ENCODE measurements at regions not wholly inside any gene's neighbourhood (a gene's known extent, or its start where the extent isn't known, plus 50 kb on each side); places are given as distances from the start of the nearest gene placed in this dataset.

DNA sequence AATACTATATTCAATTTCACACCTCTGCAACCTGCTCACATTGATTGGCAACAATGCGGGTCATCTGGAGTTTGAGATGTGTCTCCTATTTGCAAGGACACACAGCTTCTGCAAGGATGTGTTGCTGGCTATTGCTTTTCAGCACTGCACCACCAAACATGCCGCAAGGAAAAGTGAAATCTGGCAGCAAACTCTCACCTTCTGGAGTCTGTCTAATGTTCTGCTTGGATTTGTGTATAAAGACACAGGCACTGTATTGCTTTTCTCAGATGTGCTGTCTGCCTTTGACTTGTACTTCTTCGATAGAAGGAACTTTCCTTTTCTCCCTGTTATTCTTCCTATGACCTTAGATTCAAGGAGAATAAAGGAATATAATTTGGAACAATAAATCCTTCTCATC, 138.6 kb upstream of the EPHA4 start:
- Histone ChIP-seq H3K9me3 (ENCODE audit: control insufficient read depth, insufficient read depth, low read length) (no peaks in the 10 kb centered on the region), H4K5ac (ENCODE audit: low read depth, low read length) (no peak overlapping the region), H3K9me1 (ENCODE audit: insufficient read depth, low read length) (no peaks in the 10 kb centered on the region), H3K23ac (ENCODE audit: low read depth, low read length) (no peak overlapping the region), H3K4ac (ENCODE audit: low read depth, low read length) (no peak overlapping the region), H4K8ac (ENCODE audit: low read depth in 2 of 2, low read length in 2 of 2) (no peak overlapping the region), H2BK5ac (ENCODE audit: low read depth, low read length, poor library complexity, severe bottlenecking) (no peak overlapping the region), H3K14ac (replicated peaks; ENCODE audit: low read depth, low read length) (no peak overlapping the region), H4K20me1 (ENCODE audit: insufficient read depth, low read length) (no peaks in the 10 kb centered on the region), H3K36me3 (ENCODE audit: control insufficient read depth, insufficient read depth, low read length) (no peaks in the 10 kb centered on the region), H2BK120ac (ENCODE audit: low read depth, low read length) (no peak overlapping the region), H3K4me2 (ENCODE audit: low read depth, low read length) (no peak overlapping the region), H4K91ac (ENCODE audit: insufficient read depth, low read depth, low read length) (no peak overlapping the region), H2AFZ (replicated peaks; ENCODE audit: low read length, poor library complexity) (no peak overlapping the region), H3K4me3 (ENCODE audit: insufficient read depth, low read depth, low read length) (no peak overlapping the region), H3K4me1 (ENCODE audit: control insufficient read depth, insufficient read depth, low read length) (no peaks in the 10 kb centered on the region), H2AK9ac (replicated peaks; ENCODE audit: low read depth, low read length, poor library complexity) (no peak overlapping the region), H3K18ac (ENCODE audit: low read depth, low read length) (no peak overlapping the region), H2AK5ac (ENCODE audit: low read depth, low read length) (no peak overlapping the region), H2BK15ac (ENCODE audit: low read depth, low read length) (no peak overlapping the region), H3K9ac (ENCODE audit: low read depth, low read length) (no peak overlapping the region), H3K56ac (ENCODE audit: extremely low read depth, insufficient read depth, low read length) (no peak overlapping the region), H2BK20ac (ENCODE audit: low read depth, low read length) (no peak overlapping the region), H3K79me1 (ENCODE audit: low read depth in 1 of 2, low read length in 2 of 2) (no peaks in the 10 kb centered on the region), H3K27me3 (ENCODE audit: control insufficient read depth, insufficient read depth, low read length) (no peaks in the 10 kb centered on the region), H3K27ac (ENCODE audit: insufficient read depth, low read length) (no peak overlapping the region)
- no TSS peak for BruUV-seq (replicated peaks)
- TF ChIP-seq RAD21 (IDR thresholded peaks at IDR 0.05; ENCODE audit: low read length) (no peak), MXI1 (IDR thresholded peaks at IDR 0.05; ENCODE audit: borderline replicate concordance, low read depth, low read length) (no peak), POLR2A (IDR thresholded peaks at IDR 0.05; ENCODE audit: low read depth, low read length) (no peak), FOS (IDR thresholded peaks at IDR 0.05; ENCODE audit: low read depth, low read length) (no peak), CEBPB (IDR thresholded peaks at IDR 0.05; ENCODE audit: low read depth, low read length) (no peak), MAFK (IDR thresholded peaks at IDR 0.05; ENCODE audit: low read depth, low read length) (no peak), RFX5 (IDR thresholded peaks at IDR 0.05; ENCODE audit: low read depth, low read length) (no peak), SMC3 (IDR thresholded peaks at IDR 0.05; ENCODE audit: low read depth, low read length) (no peak), NFE2L2 (IDR thresholded peaks at IDR 0.05; ENCODE audit: low read depth, low read length) (no peak), BHLHE40 (IDR thresholded peaks at IDR 0.05; ENCODE audit: low read depth, low read length) (no peak), CHD1 (IDR thresholded peaks at IDR 0.05; ENCODE audit: low read depth, low read length) (no peak), RCOR1 (IDR thresholded peaks at IDR 0.05; ENCODE audit: insufficient replicate concordance, low read length) (no peak), MAZ (IDR thresholded peaks at IDR 0.05; ENCODE audit: borderline replicate concordance, low read depth, low read length) (no peak)
- TF ChIP-seq, protein P1, sequence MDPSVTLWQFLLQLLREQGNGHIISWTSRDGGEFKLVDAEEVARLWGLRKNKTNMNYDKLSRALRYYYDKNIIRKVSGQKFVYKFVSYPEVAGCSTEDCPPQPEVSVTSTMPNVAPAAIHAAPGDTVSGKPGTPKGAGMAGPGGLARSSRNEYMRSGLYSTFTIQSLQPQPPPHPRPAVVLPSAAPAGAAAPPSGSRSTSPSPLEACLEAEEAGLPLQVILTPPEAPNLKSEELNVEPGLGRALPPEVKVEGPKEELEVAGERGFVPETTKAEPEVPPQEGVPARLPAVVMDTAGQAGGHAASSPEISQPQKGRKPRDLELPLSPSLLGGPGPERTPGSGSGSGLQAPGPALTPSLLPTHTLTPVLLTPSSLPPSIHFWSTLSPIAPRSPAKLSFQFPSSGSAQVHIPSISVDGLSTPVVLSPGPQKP (IDR thresholded peaks at IDR 0.05; ENCODE audit: borderline replicate concordance, low read depth, low read length), result no peak
- TF ChIP-seq, protein P2, sequence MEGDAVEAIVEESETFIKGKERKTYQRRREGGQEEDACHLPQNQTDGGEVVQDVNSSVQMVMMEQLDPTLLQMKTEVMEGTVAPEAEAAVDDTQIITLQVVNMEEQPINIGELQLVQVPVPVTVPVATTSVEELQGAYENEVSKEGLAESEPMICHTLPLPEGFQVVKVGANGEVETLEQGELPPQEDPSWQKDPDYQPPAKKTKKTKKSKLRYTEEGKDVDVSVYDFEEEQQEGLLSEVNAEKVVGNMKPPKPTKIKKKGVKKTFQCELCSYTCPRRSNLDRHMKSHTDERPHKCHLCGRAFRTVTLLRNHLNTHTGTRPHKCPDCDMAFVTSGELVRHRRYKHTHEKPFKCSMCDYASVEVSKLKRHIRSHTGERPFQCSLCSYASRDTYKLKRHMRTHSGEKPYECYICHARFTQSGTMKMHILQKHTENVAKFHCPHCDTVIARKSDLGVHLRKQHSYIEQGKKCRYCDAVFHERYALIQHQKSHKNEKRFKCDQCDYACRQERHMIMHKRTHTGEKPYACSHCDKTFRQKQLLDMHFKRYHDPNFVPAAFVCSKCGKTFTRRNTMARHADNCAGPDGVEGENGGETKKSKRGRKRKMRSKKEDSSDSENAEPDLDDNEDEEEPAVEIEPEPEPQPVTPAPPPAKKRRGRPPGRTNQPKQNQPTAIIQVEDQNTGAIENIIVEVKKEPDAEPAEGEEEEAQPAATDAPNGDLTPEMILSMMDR (conservative IDR thresholded peaks at IDR 0.05; ENCODE audit: low read depth, low read length), result no peak
- TF ChIP-seq, protein P3, sequence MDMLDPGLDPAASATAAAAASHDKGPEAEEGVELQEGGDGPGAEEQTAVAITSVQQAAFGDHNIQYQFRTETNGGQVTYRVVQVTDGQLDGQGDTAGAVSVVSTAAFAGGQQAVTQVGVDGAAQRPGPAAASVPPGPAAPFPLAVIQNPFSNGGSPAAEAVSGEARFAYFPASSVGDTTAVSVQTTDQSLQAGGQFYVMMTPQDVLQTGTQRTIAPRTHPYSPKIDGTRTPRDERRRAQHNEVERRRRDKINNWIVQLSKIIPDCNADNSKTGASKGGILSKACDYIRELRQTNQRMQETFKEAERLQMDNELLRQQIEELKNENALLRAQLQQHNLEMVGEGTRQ (IDR thresholded peaks at IDR 0.05; ENCODE audit: low read depth, low read length), result no peak
- DNase-seq, result no peak
- dilution Hi-C loops (cut with HindIII; ENCODE audit: low sequenced_read_pairs, unreplicated experiment), result no loop called here
- ATAC-seq (ENCODE audit: low read depth), result no peak
- CTCF ChIA-PET, result no interaction called here
- intact Hi-C loops (cut with micrococcal nuclease), result no loop called here
- in situ Hi-C loops (cut with MboI; ENCODE audit: low sequenced_read_pairs), result no loop called here
- WGBS, 2 experiments (ENCODE audit: extremely low coverage in 2 of 2, insufficient read length in 1 of 2), result no CpG with 5 or more reads among the region's 3 CpGs
- POLR2A ChIA-PET (ENCODE audit: unreplicated experiment), result no interaction called here
